H1 (cell line): ENCODE measurements at regions not wholly inside any gene's neighbourhood (a gene's known extent, or its start where the extent isn't known, plus 50 kb on each side); places are given as distances from the start of the nearest gene placed in this dataset.

Source experiments
- CTCF ChIA-PET: fragments of 300-600 bp; sonication (Branson Sonifier 250); formaldehyde crosslinking; loops from one replicate; lab custom pipeline; 2021; ENCODE audit not compliant: partially characterized antibody; lab: Charles Lee
- POLR2A ChIA-PET: fragments of 300-600 bp; sonication (Branson Sonifier 250); formaldehyde crosslinking; loops from one replicate; lab custom pipeline; 2021; ENCODE audit warnings: inconsistent platforms; ENCODE audit not compliant: partially characterized antibody; lab: Charles Lee
- DNase-seq, 2 experiments: peaks; one replicate each; pipeline versions ENCODE4 v3.0.0 to v3.0.0-alpha.2; 2010 to 2022; ENCODE audit warnings: low spot score in 2 of 2, low read depth in 1 of 2, mixed read lengths in 1 of 2
- FAIRE-seq: peaks from 2 replicates; lab custom pipeline; 2011; peaks lifted over from hg19 to GRCh38; lab: Jason Lieb, UNC
- H2AFZ ChIP-seq: 2 replicates; pipeline ENCODE4 v1.8.1; 2012; ENCODE audit warnings: low read length, inconsistent platforms
- H2AK5ac ChIP-seq: 2 replicates; pipeline ENCODE4 v1.6.1; 2013; ENCODE audit warnings: low read depth, low read length
- H2BK120ac ChIP-seq: replicated peaks from 2 replicates; pipeline ENCODE3; 2013; ENCODE audit warnings: low read depth, low read length, inconsistent platforms
- H2BK12ac ChIP-seq: 2 replicates; pipeline ENCODE4 v1.6.1; 2013; ENCODE audit warnings: low read depth, low read length
- H2BK15ac ChIP-seq: 2 replicates; pipeline ENCODE4 v1.6.1; 2013; ENCODE audit warnings: low read length
- H2BK20ac ChIP-seq: 2 replicates; pipeline ENCODE4 v1.6.1; 2013; ENCODE audit warnings: low read length
- H2BK5ac ChIP-seq: 2 replicates; pipeline ENCODE4 v1.6.1; 2013; ENCODE audit warnings: low read depth, low read length
- H3K14ac ChIP-seq: 2 replicates; pipeline ENCODE4 v1.6.1; 2013; ENCODE audit warnings: inconsistent platforms; ENCODE audit not compliant: insufficient read length
- H3K18ac ChIP-seq: 2 replicates; pipeline ENCODE4 v1.6.1; 2013; ENCODE audit warnings: low read length; ENCODE audit errors: extremely low read depth
- H3K23ac ChIP-seq: 2 replicates; pipeline ENCODE4 v1.6.1; 2013; ENCODE audit warnings: inconsistent platforms; ENCODE audit not compliant: insufficient read length
- H3K23me2 ChIP-seq: 2 replicates; pipeline ENCODE4 v1.6.1; 2013; ENCODE audit warnings: low read depth, low read length
- H3K27ac ChIP-seq: 2 replicates; pipeline ENCODE4 v1.6.1; 2011; ENCODE audit warnings: low read depth, low read length, inconsistent platforms
- H3K27me3 ChIP-seq, 4 experiments: replicated peaks in 1 of 4; 1 replicate in 1 of 4; 2 replicates in 3 of 4; pipeline versions ENCODE4 v1.6.1 to v1.8.1; 2011 to 2013; ENCODE audit warnings: low read length in 3 of 4, mild to moderate bottlenecking in 3 of 4, inconsistent platforms in 2 of 4, mixed read lengths in 2 of 4, moderate library complexity in 1 of 4; ENCODE audit not compliant: control insufficient read depth in 3 of 4, insufficient read depth in 3 of 4; ENCODE audit errors: extremely low read depth in 1 of 4
- H3K36me3 ChIP-seq, 4 experiments: 2 replicates each; pipeline versions ENCODE4 v1.6.1 to v1.8.1; 2011 to 2013; ENCODE audit warnings: mild to moderate bottlenecking in 4 of 4, low read length in 3 of 4, moderate library complexity in 2 of 4, control low read depth in 1 of 4, inconsistent platforms in 1 of 4; ENCODE audit not compliant: insufficient read depth in 4 of 4, control insufficient read depth in 2 of 4
- H3K4ac ChIP-seq: replicated peaks from 2 replicates; pipeline ENCODE3; 2013; ENCODE audit warnings: low read length, low read depth, mixed read lengths, inconsistent platforms; ENCODE audit not compliant: insufficient read length
- H3K4me1 ChIP-seq, 4 experiments: replicated peaks in 1 of 4; 1 replicate in 1 of 4; 2 replicates in 3 of 4; pipeline versions ENCODE4 v1.6.1 to v1.8.1; 2011 to 2013; ENCODE audit warnings: low read length in 3 of 4, inconsistent platforms in 2 of 4, mixed read lengths in 1 of 4; ENCODE audit not compliant: insufficient read depth in 4 of 4, control insufficient read depth in 3 of 4
- H3K4me2 ChIP-seq, 2 experiments: 2 replicates each; pipeline versions ENCODE4 v1.6.1 to v1.8.1; 2011 to 2013; ENCODE audit warnings: low read depth in 2 of 2, low read length in 2 of 2, control low read depth in 1 of 2, inconsistent platforms in 1 of 2, mild to moderate bottlenecking in 1 of 2; ENCODE audit not compliant: insufficient read depth in 1 of 2
- H3K4me3 ChIP-seq, 4 experiments: fragments of 200-600, 300-600 bp in 1 of 4; sonication (generic), shearing (Covaris generic), sonication (Bioruptor Twin) in 1 of 4; 2 replicates each; pipeline versions ENCODE4 v1.5.1 to v1.8.1; 2011 to 2016; ENCODE audit warnings: low read length in 4 of 4, low read depth in 3 of 4, control low read depth in 2 of 4, inconsistent platforms in 2 of 4, mild to moderate bottlenecking in 2 of 4, mixed read lengths in 1 of 4, moderate library complexity in 1 of 4; ENCODE audit not compliant: insufficient read depth in 2 of 4; ENCODE audit errors: extremely low read depth in 1 of 4
- H3K56ac ChIP-seq: replicated peaks from 2 replicates; pipeline ENCODE3; 2013; ENCODE audit warnings: low read depth, mild to moderate bottlenecking, mixed read lengths, low read length, inconsistent platforms; ENCODE audit not compliant: insufficient read length
- H3K79me1 ChIP-seq: 2 replicates; pipeline ENCODE4 v1.6.1; 2013; ENCODE audit warnings: low read depth, low read length, control low read depth
- H3K79me2 ChIP-seq, 2 experiments: 2 replicates each; pipeline versions ENCODE4 v1.6.1 to v1.8.1; 2012 to 2013; ENCODE audit warnings: low read length in 2 of 2, mild to moderate bottlenecking in 2 of 2, inconsistent platforms in 1 of 2; ENCODE audit not compliant: insufficient read depth in 2 of 2, control insufficient read depth in 1 of 2
- H3K9ac ChIP-seq, 4 experiments: replicated peaks in 1 of 4; 1 replicate in 1 of 4; 2 replicates in 3 of 4; pipeline versions ENCODE4 v1.6.1 to v1.8.1; 2011 to 2013; ENCODE audit warnings: low read depth in 3 of 4, low read length in 3 of 4, control low read depth in 2 of 4, mild to moderate bottlenecking in 2 of 4, moderate library complexity in 2 of 4, inconsistent platforms in 1 of 4; ENCODE audit errors: extremely low read depth in 1 of 4
- H3K9me3 ChIP-seq, 2 experiments: 2 replicates each; pipeline versions ENCODE4 v1.6.1 to v1.8.1; 2012 to 2013; ENCODE audit warnings: mild to moderate bottlenecking in 2 of 2, moderate library complexity in 2 of 2, control low read depth in 1 of 2, inconsistent platforms in 1 of 2, low read depth in 1 of 2, low read length in 1 of 2, mixed read lengths in 1 of 2; ENCODE audit not compliant: insufficient read depth in 2 of 2
- H4K20me1 ChIP-seq, 2 experiments: replicated peaks in 1 of 2; 2 replicates each; pipeline versions ENCODE3 to v1.8.1; 2011 to 2013; ENCODE audit warnings: inconsistent platforms in 2 of 2, low read length in 2 of 2, mild to moderate bottlenecking in 1 of 2; ENCODE audit not compliant: insufficient read depth in 2 of 2, control insufficient read depth in 1 of 2
- H4K5ac ChIP-seq: 2 replicates; pipeline ENCODE4 v1.6.1; 2013; ENCODE audit warnings: low read length, low read depth, mixed read lengths, inconsistent platforms; ENCODE audit not compliant: insufficient read length
- H4K8ac ChIP-seq: 2 replicates; pipeline ENCODE4 v1.8.0; 2013; ENCODE audit warnings: mild to moderate bottlenecking, moderate library complexity, low read length, inconsistent platforms; ENCODE audit not compliant: insufficient read depth; ENCODE audit errors: extremely low read depth
- H4K91ac ChIP-seq: replicated peaks from 2 replicates; pipeline ENCODE3; 2013; ENCODE audit warnings: low read length, mixed read lengths, inconsistent platforms; ENCODE audit not compliant: insufficient read length
- BCL11A ChIP-seq, 2 experiments: IDR thresholded peaks; one replicate each; pipeline ENCODE4 v1.6.1; 2011; ENCODE audit warnings: low read depth in 2 of 2, low read length in 2 of 2, mild to moderate bottlenecking in 2 of 2
- CBX5 ChIP-seq: fragments of 300-800, 300-1000 bp; sonication (generic); IDR thresholded peaks from 2 replicates; pipeline ENCODE4 v1.7.1; 2016; ENCODE audit warnings: antibody characterized with exemption, low read length, low read depth
- CHD1 ChIP-seq: IDR thresholded peaks from 2 replicates; pipeline ENCODE4 v1.6.1; 2012; ENCODE audit warnings: low read depth, low read length, improper control_type of control experiment
- CTCF ChIP-seq, 3 experiments: IDR thresholded peaks; 1 replicate in 2 of 3; 2 replicates in 1 of 3; pipeline versions ENCODE4 v1.5.1 to v1.6.1; 2011; ENCODE audit warnings: low read length in 3 of 3, mild to moderate bottlenecking in 3 of 3, inconsistent platforms in 2 of 3, low read depth in 1 of 3, moderate library complexity in 1 of 3; ENCODE audit not compliant: insufficient read depth in 1 of 3; ENCODE audit errors: control extremely low read depth in 1 of 3
- JUN ChIP-seq: IDR thresholded peaks from 2 replicates; pipeline ENCODE4 v1.6.1; 2011; ENCODE audit warnings: low read depth, mild to moderate bottlenecking, improper control_type of control experiment, low read length
- JUND ChIP-seq: IDR thresholded peaks from 2 replicates; pipeline ENCODE4 v1.6.1; 2011; ENCODE audit warnings: mild to moderate bottlenecking, improper control_type of control experiment, low read length
- KDM5A ChIP-seq: fragments of 200-600 bp; IDR thresholded peaks from 2 replicates; pipeline ENCODE4 v1.7.1; 2012; ENCODE audit warnings: mild to moderate bottlenecking, low read length, inconsistent platforms, mixed read lengths
- POU5F1 ChIP-seq: IDR thresholded peaks from 2 replicates; pipeline ENCODE4 v1.6.1; 2011; ENCODE audit warnings: low read depth, mild to moderate bottlenecking, low read length, moderate library complexity
- SAP30 ChIP-seq: fragments of 300-600 bp; sonication (generic); IDR thresholded peaks from 2 replicates; pipeline ENCODE4 v1.7.1; 2012; ENCODE audit warnings: low read length, moderate library complexity, mild to moderate bottlenecking, inconsistent platforms; ENCODE audit not compliant: insufficient read depth, insufficient replicate concordance
- YY1 ChIP-seq: IDR thresholded peaks from 2 replicates; pipeline ENCODE4 v1.6.1; 2011; ENCODE audit warnings: low read depth, mild to moderate bottlenecking, low read length
- WGBS, 2 experiments: shearing (Covaris generic) in 1 of 2; methylation state at CpG; one replicate each; pipeline versions ENCODE4 v1.1.6 to v1.1.7; 2013 to 2015; ENCODE audit warnings: low lambda C conversion rate in 2 of 2, mixed read lengths in 2 of 2, inconsistent platforms in 1 of 2, low coverage in 1 of 2, missing lambda C conversion rate in 1 of 2; ENCODE audit not compliant: insufficient replicate concordance in 2 of 2, insufficient coverage in 1 of 2, insufficient read length in 1 of 2; ENCODE audit errors: extremely low coverage in 1 of 2, missing lambda C conversion rate in 1 of 2; 5-methylcytosine and 5-hydroxymethylcytosine counted together

DNA sequence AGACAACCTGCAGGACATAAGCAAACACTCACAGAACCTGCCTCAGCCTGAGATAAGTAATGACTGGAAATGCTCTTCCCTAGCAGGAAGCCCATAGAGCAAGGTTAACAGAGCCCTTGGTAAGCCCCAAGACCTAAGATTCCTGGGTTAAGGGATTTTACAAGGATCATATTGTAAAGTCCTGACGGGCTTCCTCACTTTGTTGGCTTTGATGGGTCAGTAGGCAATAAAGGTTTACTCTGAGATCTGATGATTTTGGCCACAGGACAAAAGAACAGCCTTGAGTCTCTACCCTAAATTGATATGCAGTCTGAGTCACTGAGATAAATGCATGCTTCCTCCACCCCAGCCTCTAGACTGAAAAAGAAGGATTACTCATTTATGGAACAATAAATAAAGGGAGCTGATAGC, 270.8 kb downstream of the HTR7 start:
- no peaks in the 10 kb centered on the region for H3K23me2 ChIP-seq
- POLR2A ChIA-PET, result no interaction called here
- CTCF ChIA-PET, result no interaction called here
- H4K91ac ChIP-seq, result no peak overlapping the region
- H4K8ac ChIP-seq, result no peak overlapping the region
- 73% methylated on average over 1 of the region's 1 CpG; no CpG with 5 or more reads in 1 of the 2 experiments for WGBS, 2 experiments
- no peak for DNase-seq
- no peak overlapping the region for H3K56ac ChIP-seq
- H3K23ac ChIP-seq, result no peak overlapping the region
- no peaks in the 10 kb centered on the region for H3K9me3 ChIP-seq
- H3K4me1 ChIP-seq, result no peaks in the 10 kb centered on the region
- H3K4me3 ChIP-seq, result no peak overlapping the region
- H3K18ac ChIP-seq, result no peak overlapping the region
- no peaks in the 10 kb centered on the region for H3K36me3 ChIP-seq
- no peaks in the 10 kb centered on the region for H3K79me1 ChIP-seq
- H3K4ac ChIP-seq, result no peak overlapping the region
- no peak for TF ChIP-seq CBX5
- TF ChIP-seq SAP30, result no peak
- no peak for TF ChIP-seq CTCF (IDR thresholded peaks at IDR 0.05; ENCODE audit: control extremely low read depth in 1 of 3, insufficient read depth in 1 of 3, low read depth in 1 of 3, low read length in 3 of 3)
- no peak for TF ChIP-seq KDM5A
- no peak for TF ChIP-seq POU5F1
- no peak for TF ChIP-seq JUN
- no peak for TF ChIP-seq YY1
- no peak for TF ChIP-seq BCL11A (IDR thresholded peaks at IDR 0.05; ENCODE audit: low read depth in 2 of 2, low read length in 2 of 2)
- no peak for TF ChIP-seq JUND
- no peak for TF ChIP-seq CHD1
- TF ChIP-seq, all 59 proteins: peak for 0
- Histone ChIP-seq H2BK5ac (no peak overlapping the region), H3K27me3 (no peaks in the 10 kb centered on the region), H2AK5ac (no peak overlapping the region), H3K14ac (no peak overlapping the region), H2AFZ (no peak overlapping the region), H3K9ac (no peak overlapping the region), H2BK15ac (no peak overlapping the region), H3K4me2 (no peak overlapping the region), H3K27ac (no peak overlapping the region), H2BK20ac (no peak overlapping the region), H4K5ac (no peak overlapping the region), H3K79me2 (no peaks in the 10 kb centered on the region), H2BK12ac (no peak overlapping the region), H2BK120ac (no peak overlapping the region), H4K20me1 (no peaks in the 10 kb centered on the region)
- no peak for FAIRE-seq
